GM18519 (cell line): ENCODE measurements at regions not wholly inside any gene's neighbourhood (a gene's known extent, or its start where the extent isn't known, plus 50 kb on each side); places are given as distances from the start of the nearest gene placed in this dataset.

Source experiments
- ATAC-seq: cut with Tn5 transposase; IDR thresholded peaks from one replicate; pipeline ENCODE4 v1.9.1; 2021; ENCODE audit warnings: mild to moderate bottlenecking, moderate library complexity; ENCODE audit not compliant: unreplicated experiment, low FRiP score

GRCh38 chr4:22045051-22045630 lies 96.6 kb upstream of the KCNIP4 start:
- no peak for ATAC-seq

GRCh38 chr4:22031423-22031822 lies 82.9 kb upstream of the KCNIP4 start:
- no peak for ATAC-seq

- ATAC-seq = no peak
Measured at GRCh38 chr4:22030881-22031280, 82.3 kb upstream of the KCNIP4 start.

GRCh38 chr4:22030307-22030706 lies 81.7 kb upstream of the KCNIP4 start:
- no peak for ATAC-seq

GRCh38 chr4:22029803-22030202 lies 81.2 kb upstream of the KCNIP4 start:
- no peak for ATAC-seq

GRCh38 chr4:22021106-22021505 lies 72.5 kb upstream of the KCNIP4 start:
- ATAC-seq = no peak

- ATAC-seq = no peak
Measured at GRCh38 chr4:22020129-22020528, 71.6 kb upstream of the KCNIP4 start.

GRCh38 chr4:22019676-22020075 lies 71.1 kb upstream of the KCNIP4 start:
- no peak for ATAC-seq

GRCh38 chr4:22014222-22014741 lies 65.7 kb upstream of the KCNIP4 start:
- no peak for ATAC-seq

- ATAC-seq = no peak
Measured at GRCh38 chr4:22003878-22004277, 55.3 kb upstream of the KCNIP4 start.
